ENCODE measurements at regions not wholly inside any gene's neighbourhood (a gene's known extent, or its start where the extent isn't known, plus 50 kb on each side); places are given as distances from the start of the nearest gene placed in this dataset.
"Not testable (repeated sequence)": the region's sequence is repeated elsewhere in the genome, so short reads cannot be mapped to it uniquely, and the experiment has no call there.

GRCh38 chr6:134429861-134430380, 112.0 kb upstream of the SGK1 start:
- DNase-seq (ENCODE audit: low read depth in 2 of 2), result no peak

- no peak for DNase-seq (ENCODE audit: low read depth in 2 of 2)
These were observed 109.8 kb upstream of the SGK1 start for GRCh38 chr6:134427721-134428120.

- DNase-seq (ENCODE audit: low read depth in 2 of 2), result no peak
These were observed 108.7 kb upstream of the SGK1 start for GRCh38 chr6:134426623-134427022.

GRCh38 chr6:134425917-134426316, 108.0 kb upstream of the SGK1 start:
- DNase-seq (ENCODE audit: low read depth in 2 of 2), result not testable (repeated sequence)

- DNase-seq (ENCODE audit: low read depth in 2 of 2), result no peak
These were observed 107.6 kb upstream of the SGK1 start for GRCh38 chr6:134425513-134425912.

- DNase-seq (ENCODE audit: low read depth in 2 of 2), result no peak
These were observed 106.9 kb upstream of the SGK1 start for GRCh38 chr6:134424798-134425170.

GRCh38 chr6:134424165-134424797, 106.4 kb upstream of the SGK1 start:
- no peak for DNase-seq (ENCODE audit: low read depth in 2 of 2)

- no peak for DNase-seq (ENCODE audit: low read depth in 2 of 2)
These were observed 104.7 kb upstream of the SGK1 start for GRCh38 chr6:134422426-134423231.

GRCh38 chr6:134421501-134421900, 103.6 kb upstream of the SGK1 start:
- no peak for DNase-seq (ENCODE audit: low read depth in 2 of 2)

GRCh38 chr6:134420614-134421181, 102.8 kb upstream of the SGK1 start:
- DNase-seq (ENCODE audit: low read depth in 2 of 2), result no peak

- DNase-seq (ENCODE audit: low read depth in 2 of 2), result no peak
These were observed 101.8 kb upstream of the SGK1 start for GRCh38 chr6:134419716-134420115.

GRCh38 chr6:134416418-134417154, 98.7 kb upstream of the SGK1 start:
- DNase-seq (ENCODE audit: low read depth in 2 of 2), result no peak

GRCh38 chr6:134415656-134416055, 97.7 kb upstream of the SGK1 start:
- no peak for DNase-seq (ENCODE audit: low read depth in 2 of 2)

GRCh38 chr6:134415194-134415593, 97.3 kb upstream of the SGK1 start:
- DNase-seq (ENCODE audit: low read depth in 2 of 2), result no peak

- DNase-seq (ENCODE audit: low read depth in 2 of 2), result no peak
These were observed 96.9 kb upstream of the SGK1 start for GRCh38 chr6:134414793-134415192.

- DNase-seq (ENCODE audit: low read depth in 2 of 2), result no peak
These were observed 95.3 kb upstream of the SGK1 start for GRCh38 chr6:134413241-134413643.

- DNase-seq (ENCODE audit: low read depth in 2 of 2), result no peak
These were observed 92.6 kb upstream of the SGK1 start for GRCh38 chr6:134410541-134410940.

- DNase-seq (ENCODE audit: low read depth in 2 of 2), result no peak
These were observed 89.9 kb upstream of the SGK1 start for GRCh38 chr6:134407791-134408190.

- DNase-seq (ENCODE audit: low read depth in 2 of 2), result no peak
These were observed 88.4 kb upstream of the SGK1 start for GRCh38 chr6:134406311-134406710.

- DNase-seq (ENCODE audit: low read depth in 2 of 2), result no peak
These were observed 87.6 kb upstream of the SGK1 start for GRCh38 chr6:134405386-134406087.

- not testable (repeated sequence) for DNase-seq (ENCODE audit: low read depth in 2 of 2)
These were observed 85.4 kb upstream of the SGK1 start for GRCh38 chr6:134403312-134403711.

All from stimulated activated CD4-positive, alpha-beta T cell treated with anti-CD3 and anti-CD28 coated beads, Interleukin-1b, Interleukin-23, amount 100 ng/mL, for 1 hour (primary cell).